C4-2B (cell line): ENCODE measurements at regions not wholly inside any gene's neighbourhood (a gene's known extent, or its start where the extent isn't known, plus 50 kb on each side); places are given as distances from the start of the nearest gene placed in this dataset.

Experiments
- CTCF ChIP-seq: fragments of 450-650 bp; conservative IDR thresholded peaks from 2 replicates; pipeline ENCODE4 v1.5.1; 2017; ENCODE audit warnings: mild to moderate bottlenecking
- ZFX ChIP-seq: fragments of 450-650 bp; IDR thresholded peaks from 2 replicates; pipeline ENCODE4 v1.6.1; 2017

GRCh38 chr11:111069066-111069465 is 176.5 kb upstream of the POU2AF2 start:
- TF ChIP-seq CTCF = no peak; the same call in 1 of the 2 replicates
- no peak for TF ChIP-seq ZFX
